Ectodermal cell (in vitro differentiated cells): ENCODE measurements at regions not wholly inside any gene's neighbourhood (a gene's known extent, or its start where the extent isn't known, plus 50 kb on each side); places are given as distances from the start of the nearest gene placed in this dataset.
"Not testable (repeated sequence)": the region's sequence is repeated elsewhere in the genome, so short reads cannot be mapped to it uniquely, and the experiment has no call there.

ENCODE experiments used
- H3K27ac ChIP-seq: 2 replicates; pipeline ENCODE4 v1.7.0; 2013; ENCODE audit warnings: mild to moderate bottlenecking, low read depth, low read length; ENCODE audit not compliant: insufficient read depth, poor library complexity, severe bottlenecking
- H3K27me3 ChIP-seq: 2 replicates; pipeline ENCODE4 v1.7.0; 2013; ENCODE audit warnings: mild to moderate bottlenecking, low read length; ENCODE audit not compliant: insufficient read depth, control insufficient read depth, poor library complexity, severe bottlenecking
- H3K36me3 ChIP-seq: one replicate; pipeline ENCODE4 v1.7.0; 2013; ENCODE audit warnings: low read length; ENCODE audit not compliant: control insufficient read depth, insufficient read depth
- H3K4me1 ChIP-seq: one replicate; pipeline ENCODE4 v1.7.0; 2013; ENCODE audit warnings: low read length; ENCODE audit not compliant: control insufficient read depth, insufficient read depth
- H3K4me3 ChIP-seq: 2 replicates; pipeline ENCODE4 v1.7.0; 2013; ENCODE audit warnings: low read depth, low read length, control low read depth; ENCODE audit not compliant: insufficient read depth
- H3K9me3 ChIP-seq: 2 replicates; pipeline ENCODE4 v1.7.0; 2013; ENCODE audit warnings: mild to moderate bottlenecking, low read length, moderate library complexity; ENCODE audit not compliant: control insufficient read depth
- WGBS, 2 experiments: methylation state at CpG; one replicate each; pipeline ENCODE4 v1.1.7; 2013; ENCODE audit warnings: missing lambda C conversion rate in 2 of 2; 5-methylcytosine and 5-hydroxymethylcytosine counted together

DNA sequence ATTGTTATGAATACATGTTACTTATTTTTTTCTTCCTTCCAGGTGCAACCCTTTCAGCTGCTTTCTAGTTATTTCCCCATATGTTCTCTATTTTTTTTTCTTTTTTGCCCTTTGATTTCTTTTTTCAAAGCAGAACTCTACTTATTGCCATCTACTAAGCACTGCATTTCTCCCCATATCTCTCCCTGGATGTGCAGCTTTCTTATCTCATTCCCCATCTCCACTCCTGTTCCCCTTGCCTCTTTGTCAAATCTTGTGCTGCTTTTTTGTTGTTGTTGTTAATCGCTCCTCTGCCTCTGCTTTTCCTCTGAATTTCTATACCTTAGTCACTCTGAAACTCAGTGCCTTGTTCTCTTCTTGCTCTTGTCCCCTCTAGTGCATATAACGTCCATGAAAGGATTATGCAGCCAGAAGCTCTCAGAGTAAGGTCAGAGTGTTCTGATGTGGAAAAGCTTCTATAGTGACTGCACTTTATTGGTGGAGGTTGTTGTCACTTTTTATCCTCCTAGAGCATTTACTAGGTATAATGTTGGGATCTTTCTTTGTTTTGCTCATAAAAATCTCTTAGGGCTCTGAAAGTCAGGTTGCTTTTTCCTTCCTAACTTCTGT lies 51.1 kb upstream of the JADE1 start:
- H3K27me3 ChIP-seq: no peaks in the 10 kb centered on the region
- peak overlapping the region; percentile 48 for H3K27ac ChIP-seq
- H3K4me3 ChIP-seq: no peak overlapping the region
- WGBS, 2 experiments: 70 to 92% methylated on average over 2 of the region's 2 CpGs
- no peaks in the 10 kb centered on the region for H3K36me3 ChIP-seq
- H3K4me1 ChIP-seq: peaks cover 15% of the 10 kb centered on the region
- no peaks in the 10 kb centered on the region for H3K9me3 ChIP-seq

DNA sequence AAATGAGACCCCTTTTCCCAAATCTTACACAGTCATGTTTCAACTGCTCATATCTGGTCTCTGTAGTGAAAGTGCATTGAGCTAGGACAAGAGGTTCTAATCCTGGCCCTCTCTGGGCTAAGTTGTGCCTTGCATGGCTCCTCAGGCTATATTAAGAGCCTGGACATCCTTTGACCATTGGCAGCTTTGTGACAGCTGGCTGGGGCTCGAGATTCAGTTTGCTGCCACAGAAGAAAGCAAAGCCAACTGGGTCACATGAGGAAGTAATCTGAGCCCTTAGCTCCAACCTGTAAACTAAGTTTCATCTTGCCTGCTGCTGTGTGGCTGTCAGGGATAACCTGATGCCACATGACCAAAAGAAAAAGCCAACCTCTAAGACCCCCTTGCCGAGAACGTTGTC lies 51.8 kb upstream of the JADE1 start:
- peak overlapping the region; percentile 50 for H3K27ac ChIP-seq
- H3K36me3 ChIP-seq: no peaks in the 10 kb centered on the region
- H3K4me3 ChIP-seq: no peak overlapping the region
- H3K9me3 ChIP-seq: no peaks in the 10 kb centered on the region
- no peaks in the 10 kb centered on the region for H3K27me3 ChIP-seq
- H3K4me1 ChIP-seq: peaks cover 15% of the 10 kb centered on the region
- WGBS, 2 experiments: 42 to 47% methylated on average over 3 of the region's 3 CpGs

DNA sequence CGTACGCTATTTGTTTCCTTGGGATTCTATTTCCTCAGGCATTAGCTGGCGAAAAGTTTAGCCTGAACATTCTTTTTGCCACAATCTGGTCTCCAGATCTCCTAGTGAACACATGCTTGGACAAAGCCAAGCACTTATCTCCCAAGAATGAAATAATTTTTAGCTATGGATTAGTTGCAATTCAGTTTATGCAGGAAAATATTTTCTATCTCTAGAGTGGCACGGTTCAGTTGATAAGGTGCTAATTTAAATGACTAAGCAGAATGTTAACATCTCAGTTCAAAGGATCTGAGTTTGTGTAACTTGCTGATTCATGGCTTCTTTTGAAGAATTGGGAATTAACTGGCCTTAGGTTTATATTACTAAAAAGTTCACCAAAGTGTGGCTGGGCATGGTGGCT lies 58.1 kb upstream of the JADE1 start:
- Histone ChIP-seq H3K27ac (no peak overlapping the region), H3K27me3 (no peaks in the 10 kb centered on the region), H3K4me3 (no peak overlapping the region), H3K36me3 (no peaks in the 10 kb centered on the region), H3K9me3 (no peaks in the 10 kb centered on the region), H3K4me1 (no peaks in the 10 kb centered on the region)
- WGBS, 2 experiments: 92% methylated on average over 4 of the region's 4 CpGs

DNA sequence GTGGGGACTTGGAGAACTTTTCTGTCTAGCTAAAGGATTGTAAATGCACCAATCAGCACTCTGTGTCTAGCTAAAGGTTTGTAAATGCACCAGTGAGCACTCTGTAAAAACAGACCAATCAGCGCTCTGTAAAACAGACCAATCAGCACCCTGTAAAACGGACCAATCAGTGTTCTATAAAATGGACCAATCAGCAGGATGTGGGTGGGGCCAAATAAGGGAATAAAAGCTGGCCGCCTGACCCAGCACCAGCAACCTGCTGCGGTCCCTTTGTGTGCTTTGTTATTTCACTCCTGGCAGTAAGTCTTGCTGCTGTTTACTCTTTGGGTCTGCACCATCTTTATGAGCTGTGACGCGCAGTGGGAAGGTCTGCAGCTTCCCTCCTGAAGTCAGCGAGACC lies 67.8 kb upstream of the JADE1 start:
- not testable (repeated sequence) for H3K9me3 ChIP-seq, H3K4me1 ChIP-seq, H3K27ac ChIP-seq, H3K4me3 ChIP-seq, H3K27me3 ChIP-seq, H3K36me3 ChIP-seq
- WGBS, 2 experiments: 96% methylated on average over 7 of the region's 7 CpGs

DNA sequence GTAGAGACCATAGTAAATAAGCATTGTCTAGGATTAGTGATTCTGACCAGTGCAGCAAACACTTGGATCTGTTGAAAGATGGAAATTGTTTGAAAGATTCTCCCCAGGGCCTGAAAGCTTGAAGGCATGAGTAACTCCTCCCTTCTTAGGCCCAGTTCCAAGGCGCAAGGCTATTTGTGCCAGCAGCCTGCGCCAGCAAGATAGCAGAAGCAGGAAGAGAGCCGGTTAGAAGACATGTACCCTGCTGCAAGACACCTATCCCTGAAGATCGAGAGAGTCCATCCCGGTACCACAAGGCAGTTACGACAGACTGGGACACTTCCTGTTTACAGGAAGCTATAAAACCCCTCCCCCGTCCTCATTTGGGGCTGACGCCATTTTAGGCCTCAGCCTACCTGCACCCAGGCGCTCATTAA lies 72.4 kb upstream of the JADE1 start:
- 86 to 92% methylated on average over 9 of the region's 9 CpGs for WGBS, 2 experiments
- Histone ChIP-seq H3K4me3 (no peak overlapping the region), H3K4me1 (no peaks in the 10 kb centered on the region), H3K27me3 (no peaks in the 10 kb centered on the region), H3K36me3 (no peaks in the 10 kb centered on the region), H3K9me3 (no peaks in the 10 kb centered on the region), H3K27ac (no peak overlapping the region)

DNA sequence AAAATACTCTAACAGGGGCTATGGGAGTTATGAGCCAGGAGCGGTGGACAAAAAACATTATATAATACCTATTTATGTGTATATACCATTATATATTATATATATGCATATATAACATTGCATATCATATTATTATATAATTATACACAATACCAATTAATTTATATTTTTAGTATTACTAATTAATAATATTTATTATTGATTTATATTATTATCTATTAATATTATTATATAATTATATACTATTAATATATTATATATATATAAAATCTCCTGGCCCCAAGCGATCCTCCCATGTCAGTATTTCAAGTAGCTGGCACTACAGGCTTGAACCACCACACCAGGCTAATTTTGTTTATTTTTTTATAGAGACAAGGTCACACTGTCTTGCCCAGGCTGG lies 73.8 kb upstream of the JADE1 start:
- Histone ChIP-seq H3K27ac (no peak overlapping the region), H3K4me3 (no peak overlapping the region), H3K27me3 (no peaks in the 10 kb centered on the region), H3K9me3 (no peaks in the 10 kb centered on the region), H3K36me3 (no peaks in the 10 kb centered on the region), H3K4me1 (no peaks in the 10 kb centered on the region)
- WGBS, 2 experiments: 100% methylated on average over 1 of the region's 2 CpGs; no CpG with 5 or more reads in 1 of the 2 experiments

DNA sequence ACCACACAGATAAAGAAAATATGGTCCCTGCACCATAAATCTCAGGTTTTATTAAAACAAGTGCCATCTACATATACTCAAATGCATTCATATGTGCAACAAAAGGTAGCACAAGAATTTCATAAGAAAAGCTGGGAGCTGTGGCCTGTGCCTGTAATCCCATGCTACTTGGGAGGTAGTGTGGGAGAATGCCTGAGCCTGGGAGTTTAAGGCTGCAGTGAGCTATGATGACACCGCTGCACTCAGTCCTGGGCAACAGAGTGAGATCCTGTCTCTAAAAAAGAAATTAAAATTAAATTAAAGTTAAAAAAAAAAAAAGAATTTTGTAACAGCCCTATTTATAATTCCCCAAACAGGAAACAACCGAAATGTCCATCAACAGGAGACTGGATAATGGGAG lies 81.3 kb upstream of the JADE1 start:
- Histone ChIP-seq H3K4me3 (no peak overlapping the region), H3K9me3 (no peaks in the 10 kb centered on the region), H3K36me3 (no peaks in the 10 kb centered on the region), H3K27ac (no peak overlapping the region), H3K4me1 (peaks cover 13% of the 10 kb centered on the region), H3K27me3 (no peaks in the 10 kb centered on the region)
- 100% methylated on average over 1 to 2 of the region's 2 CpGs for WGBS, 2 experiments

DNA sequence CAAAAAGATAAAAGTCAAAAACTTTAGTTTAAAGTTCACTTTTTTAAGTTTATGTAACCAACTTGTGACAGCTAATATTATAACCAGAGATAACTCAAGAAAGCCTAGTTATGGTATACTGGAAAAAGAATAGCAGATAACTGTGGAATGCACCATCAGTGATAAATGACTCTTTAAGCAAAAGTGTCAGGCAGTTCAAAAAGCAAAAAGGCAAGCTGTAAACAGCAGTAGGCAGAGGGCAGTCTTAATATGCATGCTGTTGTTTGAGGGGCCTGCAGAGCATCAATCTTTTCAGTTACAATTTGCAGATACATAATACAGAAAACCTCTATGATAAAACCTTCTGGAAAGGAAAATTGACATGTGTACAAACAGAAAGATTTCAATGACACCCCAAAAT lies 81.8 kb upstream of the JADE1 start:
- Histone ChIP-seq H3K4me3 (no peak overlapping the region), H3K27ac (no peak overlapping the region), H3K4me1 (peaks cover 13% of the 10 kb centered on the region), H3K36me3 (no peaks in the 10 kb centered on the region), H3K27me3 (no peaks in the 10 kb centered on the region), H3K9me3 (no peaks in the 10 kb centered on the region)

DNA sequence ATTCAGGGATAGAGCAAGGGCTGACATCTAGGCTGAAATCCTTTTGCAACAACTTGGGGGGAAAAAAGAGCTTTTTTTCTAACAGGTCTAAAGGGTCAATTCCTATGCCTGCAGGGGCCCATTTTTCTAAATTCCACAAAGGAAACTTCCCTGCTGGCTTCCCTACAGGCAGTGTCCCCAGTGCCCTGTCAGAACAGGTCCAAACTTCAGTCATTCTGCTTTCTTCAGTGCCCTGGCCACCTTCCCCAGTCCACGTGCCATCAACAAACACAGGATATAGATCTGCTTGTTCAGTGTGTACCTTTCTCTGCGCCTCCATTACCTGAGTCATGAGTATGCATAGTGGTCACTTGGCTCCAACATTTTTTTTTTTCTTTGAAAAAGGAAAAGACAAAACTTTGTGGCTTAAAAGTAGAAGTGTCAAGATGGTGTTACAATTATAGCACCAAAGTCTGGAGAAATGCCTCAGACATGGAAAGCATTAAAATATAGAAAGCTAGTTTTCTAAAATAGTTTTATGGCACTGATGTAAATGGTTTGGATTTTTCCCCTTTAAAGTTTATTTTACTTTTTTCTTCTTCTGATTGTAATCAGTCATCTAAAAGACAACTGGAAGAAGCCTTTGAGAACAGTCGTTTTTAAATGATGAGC lies 84.0 kb upstream of the JADE1 start:
- H3K4me1 ChIP-seq: peaks cover 16% of the 10 kb centered on the region
- H3K4me3 ChIP-seq: no peak overlapping the region
- 31 to 36% methylated on average over 3 of the region's 3 CpGs for WGBS, 2 experiments
- H3K9me3 ChIP-seq: no peaks in the 10 kb centered on the region
- no peak overlapping the region for H3K27ac ChIP-seq
- H3K27me3 ChIP-seq: no peaks in the 10 kb centered on the region
- H3K36me3 ChIP-seq: no peaks in the 10 kb centered on the region

DNA sequence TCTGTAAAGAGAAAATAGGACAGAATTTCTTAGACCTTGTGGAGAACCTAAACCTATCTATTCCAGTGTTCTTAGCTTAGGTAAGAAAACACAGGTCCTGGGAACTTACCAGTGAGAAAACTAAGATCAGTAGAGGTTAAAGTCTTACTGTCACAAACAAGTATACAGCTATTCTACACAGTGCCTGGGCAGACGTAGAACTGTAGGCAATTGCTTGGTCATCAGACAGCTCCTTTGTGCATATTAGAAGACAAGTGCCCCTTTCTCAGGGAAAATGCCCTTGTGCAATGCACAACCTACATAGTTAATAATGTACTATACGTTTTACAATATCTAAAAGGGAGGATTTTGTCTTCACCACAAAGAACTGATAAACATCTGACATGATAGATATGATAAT lies 86.6 kb upstream of the JADE1 start:
- WGBS, 2 experiments: 90 to 97% methylated on average over 2 of the region's 2 CpGs
- no peaks in the 10 kb centered on the region for H3K27me3 ChIP-seq
- no peaks in the 10 kb centered on the region for H3K36me3 ChIP-seq
- H3K9me3 ChIP-seq: no peaks in the 10 kb centered on the region
- H3K4me3 ChIP-seq: no peak overlapping the region
- H3K27ac ChIP-seq: no peak overlapping the region
- peaks cover 16% of the 10 kb centered on the region for H3K4me1 ChIP-seq
